Brain microvascular endothelial cell (primary cell): ENCODE measurements at regions not wholly inside any gene's neighbourhood (a gene's known extent, or its start where the extent isn't known, plus 50 kb on each side); places are given as distances from the start of the nearest gene placed in this dataset.

Experiments
- DNase-seq: peaks from one replicate; pipeline ENCODE4 v3.0.0-alpha.2; 2020
- H3K27ac ChIP-seq: fragments of 250-450 bp; sonication (Bioruptor Pico); 2 replicates; pipeline ENCODE4 v1.5.1; 2020; ENCODE audit warnings: mild to moderate bottlenecking, moderate library complexity
- H3K27me3 ChIP-seq: fragments of 250-450 bp; sonication (Bioruptor Pico); replicated peaks from 2 replicates; pipeline ENCODE4 v1.5.1; 2020; ENCODE audit warnings: mild to moderate bottlenecking
- H3K36me3 ChIP-seq: fragments of 250-450 bp; sonication (Bioruptor Pico); replicated peaks from 2 replicates; pipeline ENCODE4 v1.5.1; 2020; ENCODE audit warnings: mild to moderate bottlenecking
- H3K4me3 ChIP-seq: 2 replicates; pipeline ENCODE4 v1.5.1; 2011; ENCODE audit warnings: low read depth, mild to moderate bottlenecking, control low read depth, low read length, moderate library complexity
- CTCF ChIP-seq: IDR thresholded peaks from 2 replicates; pipeline ENCODE4 v1.5.1; 2011; ENCODE audit warnings: low read depth, mild to moderate bottlenecking, moderate library complexity, low read length, control low read depth, inconsistent platforms; ENCODE audit errors: missing control alignments
- in situ Hi-C: cut with HindIII; loops from 2 replicates; pipeline ENCODE4 v1.10.0; 2017; ENCODE audit warnings: low sequenced_read_pairs, low pct_ligation_motif_present

GRCh38 chr13:34044041-34044440 lies 226.1 kb downstream of the RFC3 start:
- Histone ChIP-seq H3K27me3 (no peaks in the 10 kb centered on the region), H3K27ac (peak overlapping the region; percentile 26), H3K4me3 (no peak overlapping the region), H3K36me3 (no peaks in the 10 kb centered on the region)
- in situ Hi-C loops: no loop called here
- no peak for DNase-seq
- no peak for TF ChIP-seq CTCF

- no peak for TF ChIP-seq CTCF
- DNase-seq: peak; percentile 57
- in situ Hi-C loops: no loop called here
- no peaks in the 10 kb centered on the region for H3K27me3 ChIP-seq
- H3K36me3 ChIP-seq: no peaks in the 10 kb centered on the region
- H3K27ac ChIP-seq: peak overlapping the region; percentile 50
- no peak overlapping the region for H3K4me3 ChIP-seq
These were observed 226.7 kb downstream of the RFC3 start for GRCh38 chr13:34044660-34045080.

- no peak for DNase-seq
- TF ChIP-seq CTCF: no peak
- in situ Hi-C loops: no loop called here
- Histone ChIP-seq H3K4me3 (no peak overlapping the region), H3K36me3 (no peaks in the 10 kb centered on the region), H3K27ac (no peak overlapping the region), H3K27me3 (no peaks in the 10 kb centered on the region)
These were observed 228.5 kb downstream of the RFC3 start for GRCh38 chr13:34046457-34046856.

GRCh38 chr13:34048652-34049051 lies 230.7 kb downstream of the RFC3 start:
- no peak for DNase-seq
- H3K36me3 ChIP-seq: no peaks in the 10 kb centered on the region
- in situ Hi-C loops: no loop called here
- no peak overlapping the region for H3K4me3 ChIP-seq
- TF ChIP-seq CTCF: no peak
- H3K27me3 ChIP-seq: no peaks in the 10 kb centered on the region
- no peak overlapping the region for H3K27ac ChIP-seq

- H3K27me3 ChIP-seq: no peaks in the 10 kb centered on the region
- DNase-seq: no peak
- no peaks in the 10 kb centered on the region for H3K36me3 ChIP-seq
- H3K27ac ChIP-seq: no peak overlapping the region
- no peak for TF ChIP-seq CTCF
- in situ Hi-C loops: no loop called here
- no peak overlapping the region for H3K4me3 ChIP-seq
These were observed 238.8 kb downstream of the RFC3 start for GRCh38 chr13:34056733-34057258.
